NCI-H1048 (cell line): ENCODE measurements at regions not wholly inside any gene's neighbourhood (a gene's known extent, or its start where the extent isn't known, plus 50 kb on each side); places are given as distances from the start of the nearest gene placed in this dataset.

Source experiments
- DNase-seq: peaks from one replicate; lab custom pipeline; 2025; lab: John Stamatoyannopoulos, UW

DNA sequence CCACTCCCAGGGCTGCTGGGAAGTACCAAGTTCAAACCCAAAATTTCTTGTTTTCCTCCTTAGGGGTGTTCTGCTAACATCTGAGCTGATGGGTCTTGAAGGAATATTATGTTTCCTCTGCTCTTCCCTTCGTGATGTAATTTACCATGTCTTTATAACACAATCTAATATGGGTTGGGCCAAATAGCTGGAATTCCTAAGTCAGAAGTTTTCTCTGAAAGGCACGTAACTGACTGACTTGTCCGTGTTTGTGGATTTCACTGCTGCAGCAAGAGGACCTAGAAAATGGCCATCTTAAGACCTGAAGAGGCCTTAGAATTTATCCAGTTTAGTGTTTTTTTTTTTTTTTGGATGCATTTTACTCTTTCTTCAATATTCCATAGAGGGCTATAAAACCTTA lies 256.7 kb downstream of the DCDC2C start:
- DNase-seq = no peak

DNA sequence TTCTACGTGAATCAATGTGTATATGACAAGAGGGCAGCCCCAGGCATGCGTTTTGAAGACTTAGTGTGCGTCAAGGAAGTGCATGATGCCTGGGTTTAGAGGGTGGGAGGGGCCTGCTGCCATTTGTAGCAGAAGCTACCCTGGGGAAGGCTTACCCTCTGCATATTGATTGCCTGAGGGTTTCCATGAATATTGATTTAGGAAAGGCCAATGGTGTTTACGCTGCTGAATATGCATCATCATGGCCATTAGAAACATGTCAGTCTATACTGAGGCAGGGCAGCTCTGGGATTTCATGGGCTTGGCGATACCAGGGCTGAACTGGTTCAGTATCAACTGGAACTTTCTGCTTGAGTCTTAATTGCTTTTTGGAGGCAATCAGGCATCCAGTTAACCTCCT lies 259.3 kb downstream of the DCDC2C start:
- no peak for DNase-seq

DNA sequence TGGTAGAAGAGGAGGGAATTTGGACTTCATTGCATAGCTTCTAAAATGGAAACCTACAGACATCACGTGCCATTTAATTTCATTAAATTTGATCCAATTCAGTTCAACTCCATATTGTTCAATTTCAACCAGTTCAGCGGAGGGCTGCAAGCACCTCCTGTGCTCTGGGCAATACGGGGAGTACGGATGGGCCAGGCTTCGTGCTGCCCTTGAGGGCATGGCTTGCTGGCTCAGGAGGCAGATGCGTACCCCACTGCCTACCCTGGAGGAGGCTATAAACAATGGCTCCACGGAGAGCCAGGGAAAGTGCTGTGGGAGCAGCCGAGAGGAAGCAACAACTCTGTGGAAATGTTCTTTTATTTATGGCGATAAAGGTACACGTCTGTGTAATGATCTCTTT lies 261.8 kb downstream of the DCDC2C start:
- DNase-seq = no peak

DNA sequence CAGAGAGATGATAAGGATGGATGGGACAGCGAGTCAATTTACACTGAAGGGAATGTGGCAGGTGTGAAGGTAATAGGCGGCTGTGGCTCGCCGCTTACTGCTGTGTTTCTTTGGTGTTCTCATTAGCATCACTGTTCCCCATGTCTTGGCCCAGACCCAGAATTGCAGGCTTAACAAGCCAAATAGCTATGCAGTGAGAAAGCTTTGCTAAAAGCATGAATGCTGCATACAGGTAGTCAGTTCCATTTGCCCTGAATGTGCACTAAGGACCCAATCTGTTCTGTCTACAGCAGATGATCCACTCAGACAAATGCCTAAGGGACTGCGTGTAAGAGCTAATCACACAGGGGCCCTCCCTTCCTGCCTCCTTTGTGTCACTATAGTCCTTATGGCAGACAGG lies 262.6 kb downstream of the DCDC2C start:
- no peak for DNase-seq

DNA sequence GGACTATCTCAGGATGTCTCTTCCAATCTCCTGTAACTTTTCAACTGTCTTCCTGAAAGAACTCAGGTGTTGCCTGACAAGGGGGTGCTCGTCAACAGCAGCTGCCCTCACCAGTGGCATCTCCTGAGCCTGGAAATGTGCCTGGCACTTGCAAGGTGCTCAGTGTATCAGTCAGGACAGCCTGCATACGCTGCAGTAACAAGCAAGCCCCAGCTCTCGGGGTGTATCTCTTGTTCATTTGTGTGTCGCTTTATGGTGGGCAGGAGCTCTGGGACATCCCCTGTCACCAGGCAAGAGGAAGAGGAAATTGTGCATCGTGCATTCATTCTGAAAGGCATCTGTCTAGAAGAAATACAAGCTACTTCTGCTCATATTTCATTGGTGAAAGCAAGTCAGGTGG lies 263.1 kb downstream of the DCDC2C start:
- DNase-seq = no peak

DNA sequence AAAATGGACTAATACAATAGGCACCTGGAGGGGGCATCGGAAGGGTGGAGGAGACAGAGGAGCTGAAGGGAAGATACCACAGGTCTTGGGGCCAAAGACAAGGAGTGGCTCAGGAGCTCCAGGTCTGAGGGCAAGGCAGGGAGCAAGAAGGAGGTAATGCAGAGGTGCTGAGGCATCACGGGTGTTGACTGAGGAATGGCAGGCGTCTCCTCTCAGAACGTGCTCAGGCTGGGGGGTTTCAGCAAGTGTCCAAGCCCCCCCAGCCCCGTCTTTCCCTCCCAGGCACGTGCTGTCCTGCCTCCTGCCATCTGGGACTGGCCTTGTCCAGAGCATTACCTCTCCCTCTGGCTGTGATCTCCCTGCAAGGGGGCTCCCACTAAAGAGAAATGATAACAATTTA lies 265.4 kb downstream of the DCDC2C start:
- no peak for DNase-seq

DNA sequence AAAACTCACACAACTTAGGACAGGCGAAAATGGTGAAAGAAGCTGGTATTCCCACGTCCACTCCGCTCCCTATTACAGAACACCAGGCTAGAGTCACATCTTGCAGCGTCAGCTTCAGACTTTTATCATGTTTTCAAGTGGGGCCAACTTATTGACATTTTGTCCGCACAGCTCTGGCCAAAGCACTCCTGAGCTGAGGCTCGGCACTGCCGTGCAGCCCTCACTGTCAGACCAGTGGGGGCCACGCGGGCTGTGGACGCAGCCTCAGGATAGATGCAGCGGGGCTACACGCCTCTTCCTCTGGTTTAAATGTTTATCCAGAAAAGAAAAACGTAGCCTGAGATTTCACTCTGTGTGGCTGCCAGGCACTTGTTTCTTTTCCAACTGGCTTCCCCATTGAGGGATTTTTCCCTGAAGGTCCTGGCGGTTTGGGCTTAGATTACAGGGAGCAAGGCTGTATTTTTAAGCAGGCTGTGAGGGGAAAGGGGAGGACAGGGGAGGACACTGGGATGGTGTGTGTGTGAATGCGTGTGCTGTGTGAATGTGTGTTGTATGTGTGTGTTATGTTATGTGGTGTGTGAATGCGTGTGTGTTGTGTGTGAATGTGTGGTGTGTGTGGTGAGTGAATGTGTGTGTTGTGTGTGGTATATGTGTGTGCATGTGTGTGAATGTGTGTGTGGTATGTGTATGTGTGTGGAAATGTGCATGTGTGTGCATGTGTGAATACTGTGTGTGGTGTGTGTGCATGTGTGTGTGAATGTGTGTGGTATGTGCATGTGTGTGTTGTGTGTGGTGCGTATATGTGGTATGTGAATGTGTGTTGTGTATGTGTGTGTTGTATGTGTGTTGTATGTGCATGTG lies 267.6 kb downstream of the DCDC2C start:
- DNase-seq = no peak

DNA sequence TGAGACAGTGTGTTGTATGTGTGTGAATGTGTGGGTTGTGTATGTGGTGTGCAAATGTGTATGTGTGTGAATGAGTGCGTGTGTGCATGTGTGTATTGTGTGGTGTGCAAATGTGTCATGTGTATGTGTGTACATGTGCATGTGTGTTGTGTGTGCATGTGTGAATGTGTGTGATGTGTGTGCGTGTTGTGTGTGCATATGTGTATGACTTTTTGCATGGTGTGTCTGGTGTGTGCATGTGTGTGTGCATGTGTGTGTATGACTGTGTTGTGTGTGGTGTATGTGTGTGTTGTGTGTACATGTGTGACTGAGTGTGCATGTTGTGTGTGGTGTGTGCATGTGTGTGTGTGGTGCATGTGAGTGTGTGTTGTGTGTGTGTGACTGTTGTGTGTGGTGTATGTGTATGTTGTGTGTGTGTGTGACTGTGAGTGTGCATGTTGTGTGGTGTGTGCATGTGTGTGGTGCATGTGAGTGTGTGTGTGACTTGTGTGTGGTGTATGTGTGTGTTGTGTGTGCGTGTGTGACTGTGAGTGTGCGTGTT lies 268.3 kb downstream of the DCDC2C start:
- no peak for DNase-seq

DNA sequence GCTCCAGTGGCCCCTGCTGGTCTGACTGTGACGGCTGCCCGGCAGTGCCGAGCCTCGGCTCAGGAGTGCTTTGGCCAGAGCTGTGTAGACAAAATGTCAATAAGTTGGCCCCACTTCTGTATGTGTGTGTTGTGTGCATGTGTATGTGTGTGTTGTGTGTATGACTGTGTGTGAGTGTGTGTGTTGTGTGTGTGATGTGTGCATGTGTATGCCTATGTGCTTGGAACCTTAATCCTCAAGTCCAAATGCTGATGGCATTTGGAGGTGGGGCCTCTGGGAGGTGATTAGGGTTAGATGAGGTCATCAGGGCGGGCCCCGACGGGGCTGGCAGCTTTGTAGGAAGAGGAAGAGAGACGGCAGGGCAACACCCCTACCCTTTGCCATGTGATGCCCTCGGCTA lies 269.0 kb downstream of the DCDC2C start:
- DNase-seq = no peak

DNA sequence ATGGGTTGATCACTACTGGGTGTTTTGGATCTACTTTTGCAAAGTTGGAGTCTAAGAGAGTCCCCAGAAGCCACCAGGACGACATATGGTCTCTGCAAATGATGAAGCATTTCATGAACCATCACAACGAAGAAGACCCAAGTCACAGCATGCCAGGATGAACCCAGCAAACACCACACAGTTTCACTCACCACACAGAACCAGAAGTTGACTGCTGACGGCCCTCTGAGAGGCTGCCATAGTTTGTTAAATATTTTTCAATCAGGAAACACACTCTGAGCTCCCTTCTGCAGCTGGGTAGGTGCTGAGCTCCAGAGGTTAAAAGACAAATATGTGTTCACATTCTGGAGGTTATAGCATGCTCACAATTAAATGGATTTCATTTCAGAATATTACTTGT lies 271.4 kb downstream of the DCDC2C start:
- DNase-seq = no peak

DNA sequence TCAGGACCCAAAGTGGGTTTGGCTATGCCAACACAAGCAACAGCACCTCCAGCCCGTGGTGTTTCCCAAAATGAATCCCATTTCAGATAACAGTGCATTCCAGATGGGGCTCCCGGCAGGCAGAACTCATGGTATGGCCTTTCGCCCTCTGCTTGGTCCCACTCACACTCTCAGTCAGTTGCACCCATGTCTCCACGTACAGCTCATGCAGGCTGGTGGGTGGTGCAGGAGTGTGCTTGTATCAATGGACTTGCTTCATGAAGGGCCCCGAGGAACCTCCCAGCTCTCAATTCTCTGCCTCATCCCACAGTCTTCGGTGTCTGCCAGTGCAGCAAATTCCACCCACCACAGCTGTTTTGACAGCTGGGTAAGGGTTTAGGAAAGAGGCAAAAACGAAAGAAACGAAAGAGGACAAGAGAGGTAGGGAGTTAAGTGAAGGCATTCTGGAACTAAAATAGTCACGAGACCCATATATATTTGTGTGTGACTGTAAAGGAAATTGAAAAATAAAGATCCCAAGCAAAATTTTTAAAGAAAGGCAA lies 278.1 kb downstream of the DCDC2C start:
- DNase-seq = no peak

DNA sequence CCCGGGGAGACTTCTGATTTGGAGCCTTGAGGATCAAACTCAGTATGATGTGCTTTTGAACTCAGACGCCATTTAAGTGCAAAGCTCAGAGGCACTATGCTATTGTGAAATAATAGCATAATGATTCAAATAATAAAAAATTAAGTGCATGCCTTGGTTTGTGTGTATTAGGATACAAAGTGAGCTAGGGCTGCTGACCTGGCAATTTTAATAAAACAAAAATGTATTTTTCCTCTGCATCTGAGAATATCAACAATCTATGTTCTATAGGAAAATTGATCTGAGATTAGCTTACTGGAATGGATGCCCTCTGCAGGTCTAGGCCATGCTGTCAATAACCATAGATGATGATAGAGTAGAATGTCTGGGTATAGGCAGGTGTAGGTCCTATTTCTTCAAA lies 278.8 kb downstream of the DCDC2C start:
- no peak for DNase-seq

DNA sequence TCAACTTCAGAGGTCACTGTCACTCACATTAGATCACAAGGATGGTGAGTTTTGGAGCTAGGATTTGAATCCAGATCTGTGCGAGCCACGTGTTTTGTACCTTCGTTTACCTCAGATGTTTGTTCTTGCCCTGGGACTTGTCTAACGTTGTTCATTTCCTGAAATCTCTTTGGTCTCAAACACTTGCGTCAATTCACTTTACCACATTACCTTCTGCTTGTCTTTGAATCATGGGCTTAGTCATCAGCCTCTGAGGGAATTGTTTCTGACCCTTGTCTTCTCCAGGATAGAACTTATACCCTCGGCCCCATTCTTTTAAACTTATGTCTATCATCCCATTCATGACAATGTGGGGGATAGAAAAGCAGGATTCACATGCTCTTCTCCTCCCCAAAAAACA lies 282.7 kb downstream of the DCDC2C start:
- DNase-seq = no peak

DNA sequence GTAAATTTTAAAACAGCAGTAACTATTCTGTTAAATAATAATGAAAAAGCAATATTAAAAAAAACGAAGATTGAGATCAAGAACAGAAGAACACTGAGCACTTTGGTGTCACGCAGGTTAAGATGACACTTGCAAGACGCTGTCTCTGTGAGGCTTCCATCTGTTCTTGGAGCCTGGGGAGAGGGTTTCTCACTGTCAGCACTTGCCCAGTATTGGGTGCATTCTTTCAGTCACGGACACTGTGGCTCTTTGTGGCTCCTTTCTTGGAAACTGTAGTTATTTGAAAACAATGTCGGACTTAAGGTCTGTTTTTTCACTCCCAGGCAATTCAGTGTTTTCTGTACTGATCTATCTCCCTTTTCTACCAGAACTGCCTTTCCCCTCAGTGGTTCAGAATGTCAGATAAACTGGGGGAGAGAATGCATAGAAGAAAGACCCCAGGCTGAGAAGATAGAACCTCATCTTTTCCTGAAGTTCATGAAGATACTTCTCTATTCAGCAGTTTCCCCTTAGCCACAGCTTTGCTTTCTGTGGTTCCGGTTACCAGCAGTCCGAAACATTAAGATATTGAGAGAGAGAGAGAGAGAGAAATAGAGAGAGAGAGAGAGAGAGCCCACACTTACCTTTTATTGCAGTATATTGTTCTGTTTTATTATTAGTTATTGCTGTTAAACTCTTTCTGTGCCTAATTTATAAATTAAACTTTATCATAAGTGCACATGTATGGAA lies 283.3 kb downstream of the DCDC2C start:
- DNase-seq = no peak

DNA sequence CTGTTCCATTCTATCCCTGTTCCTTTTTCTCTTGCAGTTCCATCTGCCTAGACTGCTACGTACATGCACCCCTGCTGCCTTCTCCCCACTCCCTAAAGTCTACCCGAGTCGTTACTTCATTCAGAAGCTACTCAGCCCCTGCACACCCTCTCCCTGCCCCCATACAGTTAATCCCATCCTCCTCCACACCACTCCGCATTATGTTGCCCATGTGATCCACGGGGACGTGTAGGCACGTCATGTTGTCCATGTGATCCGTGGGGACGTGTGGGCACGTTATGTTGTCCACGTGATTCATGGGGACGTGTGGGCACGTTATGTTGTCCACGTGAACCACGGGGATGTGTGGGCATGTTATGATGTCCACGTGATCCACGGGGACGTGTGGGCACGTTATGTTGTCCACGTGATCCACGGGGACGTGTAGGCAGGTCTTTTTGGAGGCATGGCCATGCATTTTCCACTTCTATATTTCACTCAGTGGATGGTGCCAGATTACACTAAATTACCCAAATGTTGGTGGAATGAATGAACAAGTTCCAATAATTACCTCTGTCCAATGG lies 299.5 kb downstream of the DCDC2C start:
- no peak for DNase-seq

DNA sequence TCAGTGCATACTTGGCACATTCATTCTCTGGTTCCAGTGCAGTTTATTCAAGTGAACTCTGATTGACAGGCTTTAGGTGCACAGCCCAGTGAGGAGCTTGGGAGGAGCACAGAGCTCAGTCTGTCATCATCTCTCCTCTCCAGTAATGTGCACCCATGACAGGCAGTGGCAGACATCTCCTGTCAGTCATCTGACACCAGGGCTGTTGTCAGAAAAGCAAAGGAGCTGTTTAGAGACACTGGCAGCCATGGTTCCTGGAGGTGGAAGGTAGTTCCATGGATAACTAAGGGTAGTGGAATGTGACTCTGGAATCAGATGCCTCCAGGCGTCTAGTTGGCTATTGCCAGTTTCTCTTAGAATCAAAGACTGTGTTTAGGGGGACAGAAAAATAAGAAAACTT lies 308.8 kb downstream of the DCDC2C start:
- no peak for DNase-seq

DNA sequence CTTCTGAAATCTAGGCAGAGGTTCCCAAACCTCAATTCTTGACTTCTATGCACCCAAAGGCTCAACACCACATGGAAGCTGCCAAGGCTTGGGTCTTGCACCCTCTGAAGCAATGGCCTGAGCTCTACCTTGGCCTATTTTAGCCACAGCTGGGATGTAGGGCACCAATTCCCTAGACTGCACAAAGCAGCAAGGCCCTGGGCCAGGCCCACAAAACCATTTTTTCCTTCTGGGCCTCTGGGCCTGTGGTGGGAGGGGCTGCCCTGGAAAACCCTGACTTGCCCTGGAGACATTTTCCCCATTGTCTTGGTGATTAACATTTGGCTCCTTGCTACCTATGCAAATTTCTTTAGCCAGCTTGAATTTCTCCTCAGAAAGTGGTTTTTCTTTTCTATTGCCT lies 315.2 kb downstream of the DCDC2C start:
- no peak for DNase-seq

DNA sequence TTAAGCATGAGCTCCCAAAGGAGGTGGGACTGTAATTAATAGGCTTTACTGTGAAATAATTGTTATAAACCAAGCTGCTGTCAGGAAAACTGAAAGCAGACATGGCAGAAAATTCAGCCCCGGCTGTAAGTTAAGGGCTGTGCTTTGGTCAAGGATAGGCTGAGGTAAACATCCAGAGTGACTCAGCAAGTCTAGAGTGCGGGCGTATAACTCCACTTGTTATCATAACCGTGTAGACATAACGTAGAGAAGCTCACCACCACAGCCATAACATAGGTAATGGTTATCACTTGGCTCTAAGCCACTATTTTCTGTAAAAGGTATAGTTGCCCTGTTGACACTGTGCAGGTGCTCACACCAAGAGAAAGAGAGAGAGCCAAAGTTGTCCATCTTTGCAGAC lies 316.8 kb downstream of the DCDC2C start:
- DNase-seq = no peak

DNA sequence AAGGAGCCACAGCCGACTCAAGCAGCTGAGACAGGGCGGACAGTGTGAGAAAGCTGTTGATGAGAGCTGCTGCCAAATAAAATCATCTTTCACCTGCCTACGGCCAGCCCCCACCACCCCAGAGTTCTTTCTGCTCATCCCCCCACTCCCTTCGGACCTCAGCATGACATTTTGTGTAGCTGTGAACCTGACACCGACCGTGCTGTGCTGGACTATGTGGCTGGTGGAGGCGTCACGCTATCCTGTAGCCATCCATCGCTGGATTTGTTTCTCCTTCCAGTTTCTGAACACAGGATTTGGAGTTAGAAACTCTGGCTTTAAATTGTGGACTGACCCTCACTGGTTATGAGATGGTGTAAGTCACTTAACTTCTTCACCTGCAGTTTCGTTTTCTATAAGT lies 317.3 kb downstream of the DCDC2C start:
- no peak for DNase-seq

DNA sequence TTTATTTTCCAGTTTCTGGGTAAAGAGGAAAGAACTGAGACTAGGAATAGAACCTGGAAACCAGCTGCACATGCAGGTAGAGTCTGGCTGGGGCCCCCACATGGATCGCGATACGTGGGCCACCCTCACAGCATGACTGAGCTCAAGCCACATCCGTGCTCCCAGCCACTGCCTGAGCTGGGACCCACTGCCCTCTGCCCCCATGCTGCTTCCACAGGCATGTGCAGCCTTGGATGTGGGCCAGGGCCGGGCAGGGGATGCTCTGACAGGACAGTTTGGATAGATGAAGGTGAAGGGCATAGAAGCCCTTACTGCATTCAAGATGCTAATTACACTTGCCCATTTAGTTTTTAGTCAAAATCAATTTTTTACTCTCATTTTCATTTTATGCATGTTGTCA lies 321.2 kb downstream of the DCDC2C start:
- DNase-seq = no peak

DNA sequence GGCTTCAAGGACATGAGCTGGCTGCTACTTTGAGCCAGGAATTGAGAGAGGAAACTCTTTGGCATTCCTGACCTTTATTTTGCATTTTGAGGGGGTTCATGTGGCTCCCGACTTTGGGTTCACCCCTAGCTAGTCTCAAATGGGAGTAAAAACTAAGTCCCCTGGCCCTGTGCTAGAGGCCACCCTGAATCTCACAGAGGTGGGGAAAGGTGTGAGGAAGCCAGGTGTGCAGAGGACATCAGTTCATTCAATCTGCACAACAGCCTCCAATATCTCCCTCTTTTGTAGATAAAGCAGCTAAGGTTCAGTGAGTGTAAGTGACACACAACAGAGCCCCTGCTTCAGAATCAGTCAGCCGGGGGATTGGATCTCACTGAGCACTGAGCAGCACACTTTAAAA lies 325.7 kb downstream of the DCDC2C start:
- DNase-seq = no peak

DNA sequence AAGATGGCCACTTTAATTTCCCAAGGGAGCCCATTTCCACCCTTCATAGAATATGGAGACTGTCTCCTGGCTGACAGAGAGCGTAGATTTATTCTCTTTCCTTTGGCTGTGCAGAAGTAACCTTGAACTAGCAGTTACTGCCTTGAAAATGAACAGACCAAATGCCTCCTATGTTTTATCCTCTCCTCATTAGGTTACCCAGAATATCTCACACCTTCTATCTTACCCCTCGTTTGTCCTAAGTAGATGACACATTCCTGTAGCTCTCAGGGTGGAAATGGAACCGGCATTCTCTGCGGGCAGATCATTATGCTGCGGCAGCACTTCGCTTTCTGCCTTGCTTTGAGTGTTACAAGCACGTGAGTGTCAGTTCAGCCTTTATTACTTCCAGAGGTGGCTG lies 336.5 kb downstream of the DCDC2C start:
- DNase-seq = no peak
